ENCODE measurements at regions not wholly inside any gene's neighbourhood (a gene's known extent, or its start where the extent isn't known, plus 50 kb on each side); places are given as distances from the start of the nearest gene placed in this dataset.

DNA sequence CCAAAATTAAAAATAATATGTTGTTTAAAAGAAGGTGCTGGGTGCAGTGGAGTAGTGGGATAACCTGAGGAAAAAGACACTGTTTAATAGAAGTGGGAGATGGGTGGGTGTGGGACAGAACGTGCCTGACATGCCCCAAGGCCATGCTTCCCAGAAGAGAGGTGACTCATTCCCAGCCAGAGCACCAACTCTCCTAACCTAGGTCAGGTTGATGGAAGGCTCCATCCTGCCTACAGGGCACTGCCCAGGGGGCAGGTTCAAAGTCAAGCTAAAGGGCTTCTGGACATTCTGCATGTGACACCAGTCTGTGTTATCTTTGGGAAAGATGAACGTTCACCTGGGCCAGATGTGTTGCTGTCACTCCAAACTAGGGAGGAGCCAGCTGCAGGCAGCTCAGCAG lies 453.1 kb downstream of the SOX6 start:
- no peak for TF ChIP-seq CTCF (IDR thresholded peaks at IDR 0.05)
- TF ChIP-seq SIN3A (IDR thresholded peaks at IDR 0.05; ENCODE audit: borderline replicate concordance, insufficient read depth, low read depth, low read length): no peak
- no peak for TF ChIP-seq POLR2AphosphoS5 (IDR thresholded peaks at IDR 0.05; ENCODE audit: low read depth, low read length)
- TF ChIP-seq, protein P1, sequence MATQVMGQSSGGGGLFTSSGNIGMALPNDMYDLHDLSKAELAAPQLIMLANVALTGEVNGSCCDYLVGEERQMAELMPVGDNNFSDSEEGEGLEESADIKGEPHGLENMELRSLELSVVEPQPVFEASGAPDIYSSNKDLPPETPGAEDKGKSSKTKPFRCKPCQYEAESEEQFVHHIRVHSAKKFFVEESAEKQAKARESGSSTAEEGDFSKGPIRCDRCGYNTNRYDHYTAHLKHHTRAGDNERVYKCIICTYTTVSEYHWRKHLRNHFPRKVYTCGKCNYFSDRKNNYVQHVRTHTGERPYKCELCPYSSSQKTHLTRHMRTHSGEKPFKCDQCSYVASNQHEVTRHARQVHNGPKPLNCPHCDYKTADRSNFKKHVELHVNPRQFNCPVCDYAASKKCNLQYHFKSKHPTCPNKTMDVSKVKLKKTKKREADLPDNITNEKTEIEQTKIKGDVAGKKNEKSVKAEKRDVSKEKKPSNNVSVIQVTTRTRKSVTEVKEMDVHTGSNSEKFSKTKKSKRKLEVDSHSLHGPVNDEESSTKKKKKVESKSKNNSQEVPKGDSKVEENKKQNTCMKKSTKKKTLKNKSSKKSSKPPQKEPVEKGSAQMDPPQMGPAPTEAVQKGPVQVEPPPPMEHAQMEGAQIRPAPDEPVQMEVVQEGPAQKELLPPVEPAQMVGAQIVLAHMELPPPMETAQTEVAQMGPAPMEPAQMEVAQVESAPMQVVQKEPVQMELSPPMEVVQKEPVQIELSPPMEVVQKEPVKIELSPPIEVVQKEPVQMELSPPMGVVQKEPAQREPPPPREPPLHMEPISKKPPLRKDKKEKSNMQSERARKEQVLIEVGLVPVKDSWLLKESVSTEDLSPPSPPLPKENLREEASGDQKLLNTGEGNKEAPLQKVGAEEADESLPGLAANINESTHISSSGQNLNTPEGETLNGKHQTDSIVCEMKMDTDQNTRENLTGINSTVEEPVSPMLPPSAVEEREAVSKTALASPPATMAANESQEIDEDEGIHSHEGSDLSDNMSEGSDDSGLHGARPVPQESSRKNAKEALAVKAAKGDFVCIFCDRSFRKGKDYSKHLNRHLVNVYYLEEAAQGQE (IDR thresholded peaks at IDR 0.05; ENCODE audit: insufficient read depth in 1 of 2, low read depth in 2 of 2, low read length in 1 of 2): no peak

All from Panc1 (cell line).